NCI-H2171 treated with DMSO at 0.1 percent for 48 hours (cell line): ENCODE measurements at regions not wholly inside any gene's neighbourhood (a gene's known extent, or its start where the extent isn't known, plus 50 kb on each side); places are given as distances from the start of the nearest gene placed in this dataset.
"Not testable (repeated sequence)": the region's sequence is repeated elsewhere in the genome, so short reads cannot be mapped to it uniquely, and the experiment has no call there.

Experiments
- DNase-seq: peaks from one replicate; lab custom pipeline; 2025; lab: John Stamatoyannopoulos, UW

DNA sequence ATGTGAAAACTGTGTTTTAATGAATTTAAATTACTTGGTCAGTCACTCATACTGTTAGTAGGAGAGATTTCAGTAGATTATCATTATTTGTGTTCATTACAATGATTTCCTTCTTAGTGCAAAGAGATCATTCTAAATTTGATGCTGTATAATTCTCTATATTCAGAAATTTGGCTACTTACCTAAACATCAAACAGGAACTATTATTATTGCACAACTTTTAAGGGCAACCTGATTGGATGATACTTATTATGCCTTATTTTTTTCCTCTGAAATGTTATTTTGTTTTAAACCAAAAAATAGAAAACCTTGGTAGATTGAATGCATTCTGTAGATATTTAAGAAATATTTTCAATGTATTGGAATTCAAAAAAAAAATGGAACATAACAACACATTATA, 436.4 kb upstream of the PCDH15 start:
- no peak for DNase-seq

DNA sequence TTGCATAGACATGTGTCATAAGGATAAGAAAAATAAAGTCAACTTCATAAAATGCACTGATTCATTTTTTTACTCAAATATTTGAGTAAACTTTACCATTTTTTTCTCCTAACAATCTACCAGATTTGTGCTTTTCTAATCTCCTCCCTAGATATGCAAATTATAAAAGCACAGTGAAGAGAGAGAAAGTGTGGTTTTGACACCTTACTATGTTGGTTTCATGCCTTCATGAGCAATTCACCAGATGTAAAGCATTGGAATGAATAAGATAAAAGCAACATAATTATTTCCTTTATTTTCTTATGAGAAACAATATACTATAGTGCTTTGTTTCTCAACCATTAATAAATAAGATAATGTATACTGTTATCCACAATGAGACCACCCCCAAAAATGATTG, 432.5 kb upstream of the PCDH15 start:
- DNase-seq, result no peak

DNA sequence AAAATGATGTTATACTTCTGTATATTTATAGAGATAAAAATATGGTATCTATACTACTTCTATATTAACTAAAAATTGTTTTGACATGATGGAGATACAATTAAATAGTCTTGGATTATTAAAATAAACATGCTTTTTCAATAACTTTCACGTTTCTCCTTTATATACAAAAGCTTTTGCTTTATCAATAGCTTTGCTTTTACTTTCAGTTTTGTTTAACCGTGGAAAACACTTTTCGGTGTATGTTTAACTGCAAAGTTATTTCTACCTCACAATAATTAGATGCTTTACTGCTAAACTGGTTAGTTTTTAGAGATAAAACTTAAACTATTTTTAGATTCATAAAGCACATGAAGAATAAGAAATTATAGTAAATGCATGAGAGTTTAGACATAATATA, 432.1 kb upstream of the PCDH15 start:
- no peak for DNase-seq

DNA sequence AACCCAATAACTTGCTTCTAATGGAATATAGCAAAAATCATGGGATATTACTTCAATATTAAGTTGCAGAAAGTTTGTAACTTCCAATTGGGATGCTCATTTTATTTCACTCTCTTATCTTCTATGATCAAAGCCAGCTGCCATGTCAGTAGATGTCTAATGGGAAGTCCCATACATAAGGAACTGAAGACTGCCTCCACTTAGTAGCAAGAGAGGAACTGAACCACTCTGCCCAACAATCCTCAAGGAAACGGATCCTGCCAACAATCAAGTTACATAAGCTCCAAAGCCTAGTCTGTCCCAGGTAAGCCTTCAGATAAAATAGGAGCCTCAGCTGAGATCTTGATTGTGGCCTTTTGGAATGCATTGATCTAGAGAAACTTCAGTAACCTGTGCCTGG, 431.5 kb upstream of the PCDH15 start:
- DNase-seq, result no peak

DNA sequence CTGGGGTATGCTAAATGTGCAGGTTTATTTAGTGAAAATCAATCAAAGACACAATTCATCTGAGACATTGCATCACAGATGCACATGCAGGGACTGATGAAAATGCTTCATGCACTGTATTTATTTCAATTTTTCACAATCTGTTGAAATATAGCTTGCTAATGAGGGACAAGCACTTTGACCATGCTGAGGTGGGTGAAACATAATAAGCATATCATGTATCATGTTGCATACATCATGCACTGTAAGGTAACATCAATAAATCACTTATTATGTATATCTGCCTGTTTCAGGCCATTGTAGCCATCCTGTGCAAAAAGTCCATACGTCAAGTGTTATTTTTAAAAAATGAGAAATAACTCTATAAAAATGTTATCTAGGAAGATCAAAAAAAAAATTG, 426.9 kb upstream of the PCDH15 start:
- DNase-seq, result no peak

DNA sequence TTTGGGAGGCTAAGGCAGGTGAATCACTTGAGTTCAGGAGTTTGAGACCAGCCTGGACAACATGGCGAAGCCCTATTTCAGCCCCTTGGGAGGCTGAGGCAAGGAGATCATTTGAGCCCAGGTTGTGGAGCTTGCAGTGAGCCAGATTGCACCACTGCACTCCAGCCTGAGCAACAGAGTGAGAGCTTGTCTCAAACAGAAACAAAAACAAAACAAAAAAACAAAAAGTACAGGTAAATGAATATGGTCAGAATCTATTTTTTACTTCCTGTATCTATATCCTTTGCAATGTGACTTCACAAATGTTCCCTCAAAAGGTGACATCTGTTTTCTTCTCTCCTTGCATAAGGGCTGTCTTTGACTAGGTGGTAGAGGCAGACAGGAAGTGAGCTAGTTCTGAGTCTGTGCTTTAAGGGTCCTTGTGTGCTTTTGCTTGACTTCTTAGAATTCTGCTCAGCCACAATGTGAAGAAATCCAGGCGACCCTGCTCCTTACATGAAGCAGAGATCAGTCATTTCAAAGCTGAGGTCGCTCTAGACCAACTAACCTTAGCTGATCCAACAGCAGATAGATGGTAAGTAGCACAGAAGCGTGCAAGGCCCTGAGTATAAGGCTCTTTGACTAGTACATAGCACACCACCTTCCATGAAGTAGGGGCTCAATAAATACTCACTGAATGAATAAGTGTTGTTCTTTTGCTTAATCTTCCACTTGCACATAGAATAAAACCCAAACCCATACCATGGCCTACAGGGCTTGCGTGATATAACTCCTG, 423.2 kb upstream of the PCDH15 start:
- no peak for DNase-seq

DNA sequence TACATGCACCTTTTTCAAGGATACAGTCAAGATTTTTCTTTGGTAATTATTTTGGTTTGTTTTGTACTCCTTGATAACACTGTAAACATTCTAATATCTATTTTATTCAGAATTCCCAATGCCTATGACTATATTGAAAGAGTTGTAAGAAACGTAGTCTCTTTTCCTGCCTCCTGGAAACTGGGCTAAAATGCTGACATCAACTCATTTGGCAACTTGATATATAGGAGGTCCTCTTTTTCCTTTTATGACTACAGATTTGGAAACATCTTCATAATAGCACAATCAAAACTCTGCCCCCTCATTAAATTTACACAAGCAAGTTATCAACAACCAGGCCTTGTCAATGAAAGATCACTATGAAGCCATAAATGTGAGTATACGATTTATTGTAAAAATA, 422.3 kb upstream of the PCDH15 start:
- DNase-seq, result no peak

DNA sequence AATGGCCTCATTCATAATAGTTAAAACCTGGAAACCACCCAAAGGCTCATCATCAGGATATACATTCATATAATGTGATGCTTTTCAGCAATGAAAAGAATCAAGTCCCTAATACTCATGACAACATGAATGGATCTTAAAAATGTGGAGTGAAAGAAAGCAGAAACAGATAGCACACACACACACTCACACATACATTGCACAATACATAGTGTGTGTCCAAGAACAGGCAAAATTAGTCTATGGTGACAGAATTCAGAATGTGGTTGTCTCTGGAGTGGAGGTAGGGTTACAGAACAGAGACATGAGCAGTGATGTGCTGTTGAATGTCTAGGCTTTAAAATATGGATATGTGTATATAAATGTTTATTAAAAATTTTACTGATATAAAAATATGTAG, 419.9 kb upstream of the PCDH15 start:
- DNase-seq, result no peak

DNA sequence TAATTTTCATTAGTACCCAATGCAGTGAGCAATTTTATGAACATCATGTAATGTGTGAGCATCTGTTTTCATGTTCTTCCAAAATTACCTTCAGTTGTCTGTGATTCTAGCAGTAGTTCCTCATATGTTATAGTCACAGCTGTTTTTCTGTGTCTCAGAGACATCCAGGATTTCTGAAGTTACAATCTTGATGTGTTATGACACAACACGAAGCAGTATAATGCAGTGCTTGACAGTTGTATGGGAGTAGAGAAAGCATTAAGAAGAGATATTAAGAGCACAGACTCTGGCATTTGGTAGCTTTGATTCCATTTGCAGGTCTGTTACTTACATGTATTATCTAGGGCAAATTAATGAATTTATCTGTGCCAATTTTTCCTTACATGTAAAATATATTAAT, 414.7 kb upstream of the PCDH15 start:
- no peak for DNase-seq

DNA sequence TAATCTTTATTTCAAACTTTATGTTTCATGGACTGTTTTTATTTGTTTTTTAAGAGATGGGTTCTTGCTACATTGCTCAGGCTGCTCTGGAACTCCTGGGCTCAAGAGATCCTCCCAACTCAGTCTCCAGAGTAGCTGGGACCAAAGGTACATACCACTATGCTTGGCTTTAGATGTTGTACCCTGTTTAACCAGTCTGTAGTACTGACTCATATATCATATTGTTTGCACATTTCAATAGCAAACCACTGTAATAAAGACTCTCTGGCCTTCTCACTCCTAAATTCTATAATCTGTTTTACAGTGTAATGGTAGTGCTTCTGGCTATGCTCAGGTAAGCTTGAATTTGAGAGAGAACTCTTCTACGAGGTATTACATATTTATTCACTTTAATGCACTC, 413.6 kb upstream of the PCDH15 start:
- DNase-seq, result no peak

DNA sequence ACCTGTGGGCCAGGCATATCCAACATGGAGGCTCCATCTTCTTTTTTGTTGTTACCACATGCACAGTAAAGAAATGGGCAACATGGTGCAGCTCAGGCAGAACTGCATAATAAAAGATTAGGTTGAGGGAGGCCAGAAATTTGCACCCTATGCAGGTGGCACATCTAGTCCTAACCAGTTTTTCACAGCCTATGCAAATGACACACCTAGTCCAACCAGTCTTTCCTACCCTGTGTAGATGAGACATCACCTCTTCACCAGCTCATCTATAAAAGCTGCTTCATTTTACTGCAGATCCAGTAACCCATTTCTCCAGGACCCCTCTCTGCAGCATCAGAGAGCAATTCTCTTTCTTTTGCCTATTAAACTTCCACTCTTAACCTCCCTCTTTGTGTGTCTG, 411.0 kb upstream of the PCDH15 start:
- no peak for DNase-seq

DNA sequence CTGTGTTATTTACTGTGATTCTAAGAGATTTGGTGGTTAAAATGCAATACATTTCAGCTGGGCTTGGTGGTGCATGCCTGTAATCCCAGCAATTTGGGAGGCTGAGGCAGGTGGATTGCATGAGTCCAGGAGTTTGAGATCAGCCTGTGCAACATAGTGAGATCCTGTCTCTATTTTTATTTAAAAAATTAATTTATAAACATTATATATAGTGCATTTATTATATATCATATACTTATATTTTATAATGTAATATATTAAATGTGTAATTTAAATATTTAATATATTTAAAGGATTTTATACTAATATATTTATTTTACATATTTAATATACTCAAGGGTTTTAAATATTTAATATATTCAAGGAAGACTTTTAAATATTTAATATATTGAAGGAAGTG, 402.8 kb upstream of the PCDH15 start:
- DNase-seq, result no peak

DNA sequence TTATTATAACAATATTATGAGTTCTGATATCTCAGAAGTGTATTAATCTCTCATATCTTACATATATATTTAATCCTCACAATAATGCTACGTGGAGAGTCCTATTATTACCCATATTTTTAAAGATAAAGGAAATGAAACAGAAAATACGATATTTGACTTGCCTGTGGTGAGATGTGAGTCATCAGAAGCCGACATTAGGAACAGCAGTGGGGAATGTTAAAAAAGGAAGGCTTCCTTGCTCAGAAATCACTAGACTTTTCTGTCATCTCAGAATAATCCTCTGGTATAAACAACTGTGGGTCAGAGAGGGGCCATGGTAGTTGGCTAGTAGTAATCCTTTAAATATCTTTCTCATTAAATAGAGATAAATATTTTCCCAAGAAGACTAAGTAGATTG, 402.3 kb upstream of the PCDH15 start:
- DNase-seq, result no peak

DNA sequence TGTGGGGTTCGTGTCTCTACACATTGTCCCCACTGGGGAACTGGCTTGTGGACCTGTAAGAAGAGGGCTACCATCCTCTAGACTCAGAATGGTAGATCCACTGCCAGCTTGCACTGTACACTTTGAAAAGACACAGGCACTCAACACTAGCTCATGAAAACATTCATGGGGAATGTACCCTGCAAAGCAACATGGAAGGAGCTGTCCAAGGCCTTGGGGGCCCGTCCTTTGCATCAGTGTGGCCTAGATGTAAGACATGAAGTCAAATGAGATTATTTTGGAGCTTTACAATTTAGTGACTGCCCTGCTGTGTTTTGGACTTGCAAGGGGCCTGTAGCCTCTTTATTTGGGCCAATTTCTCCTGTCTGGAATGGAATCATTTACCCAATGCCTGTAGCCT, 399.0 kb upstream of the PCDH15 start:
- DNase-seq, result no peak

DNA sequence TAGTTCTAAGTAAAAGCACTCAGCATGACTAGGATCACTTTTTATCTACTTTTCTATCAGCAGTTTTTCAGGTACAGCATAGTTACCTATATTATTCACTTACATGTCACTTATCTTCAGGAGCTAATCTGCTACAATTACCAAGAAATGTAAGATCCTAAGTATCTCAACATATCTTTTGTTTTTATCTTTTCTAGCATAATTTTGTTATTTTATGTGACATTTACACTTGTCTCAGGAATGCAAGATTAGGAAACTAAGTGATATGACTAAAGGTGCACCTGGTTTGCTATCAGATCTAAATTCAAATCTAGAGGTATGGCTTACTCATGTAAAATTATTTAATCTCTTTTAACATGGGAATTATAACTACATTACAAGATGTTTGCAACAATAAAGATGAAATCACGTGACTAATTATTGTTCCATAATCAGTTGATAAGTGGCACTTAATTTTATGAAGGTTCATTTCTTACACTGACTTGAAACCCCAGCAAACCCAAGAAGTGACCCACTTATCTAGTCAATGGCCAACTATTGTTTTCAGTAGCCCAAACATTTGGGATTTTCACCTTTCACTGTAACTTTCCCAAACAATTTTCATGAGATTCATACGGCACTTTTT, 390.3 kb upstream of the PCDH15 start:
- DNase-seq, result no peak

DNA sequence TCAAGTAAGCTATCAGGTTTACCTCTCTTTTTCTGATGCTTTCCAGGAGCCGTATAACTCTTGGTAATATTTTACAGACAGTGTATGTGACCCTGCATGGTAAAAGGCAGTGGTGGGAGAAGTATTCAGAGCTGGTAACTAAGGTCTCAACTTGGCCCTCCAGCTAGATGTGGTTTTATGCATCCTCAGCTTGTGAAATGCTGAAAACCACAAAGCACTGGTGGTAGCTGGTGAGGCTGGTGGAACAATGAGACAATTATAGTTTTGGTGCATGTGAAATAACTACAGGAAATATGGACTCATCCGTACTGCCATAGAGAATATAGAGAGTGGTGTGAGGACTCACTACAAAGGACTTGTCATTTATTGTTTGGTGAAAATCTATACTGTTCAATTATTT, 383.0 kb upstream of the PCDH15 start:
- DNase-seq, result no peak

DNA sequence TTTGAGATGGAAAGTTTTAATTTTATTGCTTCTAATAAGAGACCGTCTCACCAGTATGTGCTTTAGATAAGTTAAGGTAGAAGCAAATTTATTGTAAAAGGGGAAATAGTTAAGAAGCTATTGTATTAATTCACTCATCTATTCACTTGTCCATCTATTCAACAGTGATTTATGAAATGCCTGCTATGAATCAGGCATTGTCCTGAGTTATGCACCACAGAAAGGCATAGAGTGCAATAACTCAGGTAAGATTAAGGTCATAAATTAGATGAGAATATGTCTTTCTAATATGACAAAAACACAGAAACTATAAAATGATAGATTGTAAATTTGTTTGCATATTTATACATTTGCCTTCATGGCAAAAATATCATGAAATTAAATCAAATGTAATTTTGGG, 379.3 kb upstream of the PCDH15 start:
- no peak for DNase-seq

DNA sequence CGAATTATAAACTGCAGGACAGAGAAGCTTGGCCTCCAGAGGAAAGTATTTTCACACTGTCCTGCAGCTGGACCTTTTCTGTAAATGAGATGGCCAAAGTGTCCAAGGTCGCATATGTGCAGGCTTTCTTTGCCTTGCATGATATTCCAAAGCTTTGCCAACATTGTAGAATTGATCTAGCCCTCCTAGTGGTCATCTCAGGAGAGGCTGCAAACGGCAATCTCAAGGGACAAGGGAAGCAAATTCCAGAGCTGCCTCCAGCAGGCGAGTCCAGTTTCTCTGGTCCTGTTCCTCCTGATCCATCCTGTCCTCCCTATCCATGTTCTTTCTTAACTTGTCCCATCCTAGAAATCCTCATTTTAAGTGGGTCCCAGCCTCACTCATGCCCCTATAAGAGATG, 373.4 kb upstream of the PCDH15 start:
- no peak for DNase-seq

DNA sequence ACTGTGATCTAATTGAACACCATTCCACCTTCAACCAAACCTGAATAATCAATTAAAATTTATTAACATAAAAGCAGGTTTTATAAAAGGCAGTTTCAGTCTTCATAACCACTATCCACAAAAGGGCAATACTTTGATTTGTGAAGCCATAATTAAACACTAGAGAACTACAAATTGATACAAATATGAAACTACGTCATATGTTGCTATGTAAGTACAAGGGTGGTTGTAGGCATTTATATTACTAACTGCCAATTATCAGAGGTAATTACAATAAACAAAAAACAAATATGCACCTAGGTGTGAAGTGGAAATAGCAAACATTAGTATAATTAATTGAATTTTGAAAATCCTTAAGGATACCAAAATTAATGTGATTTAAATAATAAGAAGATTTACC, 368.5 kb upstream of the PCDH15 start:
- DNase-seq, result no peak

DNA sequence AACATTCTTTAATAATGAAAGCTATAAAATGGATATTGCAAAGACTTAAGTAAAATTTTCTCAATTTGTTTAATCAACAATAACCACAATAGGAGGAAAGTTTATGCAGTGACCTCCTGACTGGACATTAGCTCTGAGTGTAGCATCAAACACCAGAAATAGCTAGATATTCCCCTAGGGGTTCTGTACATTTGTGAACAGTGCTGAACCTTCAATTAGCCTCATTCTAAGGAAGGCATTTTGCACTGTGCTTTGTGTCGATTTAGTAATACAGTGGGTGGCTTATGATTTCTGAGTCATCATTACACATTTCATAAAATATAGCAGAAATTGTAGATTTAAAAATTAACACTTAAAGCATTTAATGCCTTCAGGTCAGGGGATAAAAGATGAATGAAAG, 367.3 kb upstream of the PCDH15 start:
- no peak for DNase-seq

DNA sequence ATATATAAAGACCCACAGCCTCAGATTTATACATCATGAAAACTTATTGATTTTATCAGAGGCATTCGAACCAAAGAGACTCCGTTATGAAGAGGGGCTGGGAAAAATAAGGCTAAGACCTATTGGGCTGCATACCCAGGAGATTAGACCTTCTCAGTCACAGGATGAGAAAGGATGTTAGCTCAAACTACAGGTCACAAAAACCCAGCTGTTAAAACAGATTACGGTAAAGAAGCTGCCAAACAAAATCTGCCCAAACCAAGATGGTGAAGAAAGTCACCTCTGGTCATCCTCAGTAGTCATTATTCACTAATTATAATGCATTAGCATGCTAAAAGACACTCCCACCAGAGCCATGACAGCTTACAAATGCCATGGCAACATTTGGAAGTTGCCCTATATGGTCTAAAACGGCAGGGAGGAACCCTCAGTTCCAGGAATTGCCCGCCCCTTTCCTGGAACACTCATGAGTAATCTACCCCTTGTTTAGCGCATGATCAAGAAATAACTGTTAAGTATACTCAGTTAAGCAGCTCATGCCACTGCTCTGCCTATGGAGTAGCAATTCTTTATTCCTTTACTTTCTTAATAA, 362.5 kb upstream of the PCDH15 start:
- DNase-seq, result no peak

DNA sequence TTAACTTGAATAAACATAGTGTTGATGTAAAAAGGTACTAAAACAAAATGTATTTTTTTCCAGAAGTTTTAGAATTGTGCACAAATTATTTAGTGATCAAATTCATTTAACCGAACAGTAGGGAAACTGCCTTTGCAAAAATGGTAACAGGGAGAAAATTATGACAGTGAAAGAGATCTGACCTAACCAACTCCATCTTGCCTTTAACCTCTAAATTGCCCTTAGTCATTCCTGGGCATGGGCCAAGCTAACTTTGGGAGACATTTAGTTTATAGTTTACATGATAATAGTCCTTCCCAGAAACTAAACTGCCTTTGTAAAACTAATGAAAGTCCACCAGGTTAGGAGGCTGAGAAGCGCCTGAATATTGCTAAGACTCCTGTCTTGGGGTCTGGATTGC, 361.3 kb upstream of the PCDH15 start:
- DNase-seq, result not testable (repeated sequence)

DNA sequence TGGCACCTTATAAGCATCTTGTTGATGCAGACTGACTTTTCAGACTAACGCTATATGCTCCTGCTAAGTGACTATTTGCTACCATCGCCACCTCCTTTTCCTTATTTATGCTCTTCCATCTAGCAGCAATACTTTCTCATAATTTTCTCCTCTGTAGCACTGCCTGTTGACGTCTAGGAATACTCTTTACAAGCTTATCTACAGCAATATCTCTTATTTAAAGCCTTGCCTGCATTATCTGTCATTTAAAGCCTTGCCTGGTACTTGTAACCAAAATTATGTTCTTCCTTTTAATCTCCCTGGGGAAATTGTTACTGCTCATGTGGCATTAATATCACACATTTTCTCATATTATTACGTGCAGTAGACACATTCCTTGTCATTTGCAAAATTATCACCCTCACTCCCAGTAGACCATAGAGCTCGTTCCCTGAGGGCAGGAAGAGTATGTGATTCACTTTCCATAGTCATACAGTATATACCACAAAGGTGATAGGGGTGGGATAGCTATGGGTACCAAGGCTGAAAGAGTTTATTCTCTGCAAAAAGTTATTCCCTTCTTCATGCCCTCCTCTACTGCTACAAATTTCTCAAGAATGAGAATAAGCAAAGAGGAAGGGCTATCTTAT, 359.7 kb upstream of the PCDH15 start:
- DNase-seq, result no peak
